HuH-7 (cell line): ENCODE measurements at regions not wholly inside any gene's neighbourhood (a gene's known extent, or its start where the extent isn't known, plus 50 kb on each side); places are given as distances from the start of the nearest gene placed in this dataset.
"Not testable (repeated sequence)": the region's sequence is repeated elsewhere in the genome, so short reads cannot be mapped to it uniquely, and the experiment has no call there.

Experiments
- DNase-seq: peaks from one replicate; pipeline ENCODE4 v3.0.0; 2011; ENCODE audit warnings: low spot score

- no peak for DNase-seq
Observed at GRCh38 chr7:4319280-4319679, 362.8 kb upstream of the FOXK1 start.

- DNase-seq: no peak
Observed at GRCh38 chr7:4325732-4326131, 356.4 kb upstream of the FOXK1 start.

- no peak for DNase-seq
Observed at GRCh38 chr7:4331711-4332110, 350.4 kb upstream of the FOXK1 start.

GRCh38 chr7:4338556-4338955 is 343.5 kb upstream of the FOXK1 start:
- DNase-seq: no peak

- DNase-seq: peak; percentile 6
Observed at GRCh38 chr7:4343272-4344247, 338.5 kb upstream of the FOXK1 start.

- DNase-seq: no peak
Observed at GRCh38 chr7:4345004-4345403, 337.1 kb upstream of the FOXK1 start.

- DNase-seq: no peak
Observed at GRCh38 chr7:4352069-4352468, 330.0 kb upstream of the FOXK1 start.

GRCh38 chr7:4361774-4362173 is 320.3 kb upstream of the FOXK1 start:
- no peak for DNase-seq

GRCh38 chr7:4383584-4383983 is 298.5 kb upstream of the FOXK1 start:
- DNase-seq: no peak

- DNase-seq: no peak
Observed at GRCh38 chr7:4386190-4386589, 295.9 kb upstream of the FOXK1 start.

- not testable (repeated sequence) for DNase-seq
Observed at GRCh38 chr7:4391103-4391502, 291.0 kb upstream of the FOXK1 start.

- no peak for DNase-seq
Observed at GRCh38 chr7:4394736-4395135, 287.4 kb upstream of the FOXK1 start.

GRCh38 chr7:4399121-4399520 is 283.0 kb upstream of the FOXK1 start:
- no peak for DNase-seq

- no peak for DNase-seq
Observed at GRCh38 chr7:4399596-4399995, 282.5 kb upstream of the FOXK1 start.

- DNase-seq: no peak
Observed at GRCh38 chr7:4406288-4407058, 275.6 kb upstream of the FOXK1 start.

GRCh38 chr7:4409946-4410345 is 272.1 kb upstream of the FOXK1 start:
- no peak for DNase-seq

GRCh38 chr7:4416396-4417056 is 265.6 kb upstream of the FOXK1 start:
- no peak for DNase-seq

GRCh38 chr7:4428526-4428925 is 253.6 kb upstream of the FOXK1 start:
- no peak for DNase-seq

GRCh38 chr7:4430227-4430626 is 251.9 kb upstream of the FOXK1 start:
- DNase-seq: no peak

GRCh38 chr7:4434306-4434705 is 247.8 kb upstream of the FOXK1 start:
- no peak for DNase-seq

GRCh38 chr7:4436361-4436895 is 245.7 kb upstream of the FOXK1 start:
- DNase-seq: peak; percentile 11

- DNase-seq: no peak
Observed at GRCh38 chr7:4436936-4437335, 245.2 kb upstream of the FOXK1 start.
